Suprapubic skin (tissue), 4 donors: ENCODE measurements at regions not wholly inside any gene's neighbourhood (a gene's known extent, or its start where the extent isn't known, plus 50 kb on each side); places are given as distances from the start of the nearest gene placed in this dataset.

Experiments used
- DNase-seq, 2 donors: peaks; one replicate each; pipeline ENCODE4 v3.0.0-alpha.2; 2019; ENCODE audit warnings: low spot score in 2 of 2
- H3K27ac ChIP-seq: fragments of 200-600 bp; sonication (generic); one replicate; pipeline ENCODE4 v1.5.1; 2019
- H3K27me3 ChIP-seq: fragments of 200-600 bp; sonication (generic); one replicate; pipeline ENCODE4 v1.5.1; 2019
- H3K36me3 ChIP-seq: fragments of 200-600 bp; sonication (generic); one replicate; pipeline ENCODE4 v1.5.1; 2019
- H3K4me1 ChIP-seq: fragments of 200-600 bp; sonication (generic); one replicate; pipeline ENCODE4 v1.5.1; 2019
- H3K4me3 ChIP-seq: fragments of 200-600 bp; sonication (generic); one replicate; pipeline ENCODE4 v1.5.1; 2019; ENCODE audit warnings: mild to moderate bottlenecking
- H3K9me3 ChIP-seq: fragments of 200-600 bp; sonication (generic); one replicate; pipeline ENCODE4 v1.5.1; 2019
- CTCF ChIP-seq, 2 donors: fragments of 200-600 bp in 1 of 2; fragments of 450-650 bp in 1 of 2; sonication (generic) in 1 of 2; IDR thresholded peaks; one replicate each; pipeline ENCODE4 v1.5.1; 2016 to 2019; ENCODE audit warnings: antibody characterized with exemption in 2 of 2, mild to moderate bottlenecking in 1 of 2, moderate library complexity in 1 of 2
- EP300 ChIP-seq: sonication (generic); formaldehyde crosslinking; IDR thresholded peaks from one replicate; pipeline ENCODE4 v1.6.1; 2017; ENCODE audit warnings: antibody characterized with exemption
- POLR2A ChIP-seq, 2 donors: fragments of 450-650 bp; IDR thresholded peaks; one replicate each; pipeline ENCODE4 v1.6.1; 2017; ENCODE audit warnings: antibody characterized with exemption in 2 of 2, mild to moderate bottlenecking in 2 of 2, moderate library complexity in 2 of 2
- POLR2AphosphoS5 ChIP-seq, 3 donors: sonication (generic); formaldehyde crosslinking; IDR thresholded peaks; one replicate each; pipeline ENCODE4 v1.6.1; 2017; ENCODE audit warnings: antibody characterized with exemption in 3 of 3
- WGBS: methylation state at CpG from one replicate; pipeline ENCODE4 v1.1.5; 2018; 5-methylcytosine and 5-hydroxymethylcytosine counted together

GRCh38 chr14:45434221-45434620 lies 181.2 kb upstream of the MIS18BP1 start:
- Histone ChIP-seq H3K4me3 (no peak overlapping the region), H3K27me3 (no peaks in the 10 kb centered on the region), H3K27ac (no peak overlapping the region), H3K4me1 (no peaks in the 10 kb centered on the region), H3K9me3 (no peaks in the 10 kb centered on the region), H3K36me3 (no peaks in the 10 kb centered on the region)
- WGBS = 18% methylated on average over 1 of the region's 1 CpG
- TF ChIP-seq CTCF (IDR thresholded peaks at IDR 0.05) (no peak), EP300 (no peak), POLR2A (IDR thresholded peaks at IDR 0.05) (no peak), POLR2AphosphoS5 (IDR thresholded peaks at IDR 0.05) (no peak)
- DNase-seq = no peak

- no peaks in the 10 kb centered on the region for H3K9me3 ChIP-seq
- TF ChIP-seq POLR2A (IDR thresholded peaks at IDR 0.05) = no peak
- TF ChIP-seq POLR2AphosphoS5 (IDR thresholded peaks at IDR 0.05) = no peak
- TF ChIP-seq CTCF (IDR thresholded peaks at IDR 0.05) = peak; percentile 5 to 44
- TF ChIP-seq EP300 = no peak
- no peaks in the 10 kb centered on the region for H3K36me3 ChIP-seq
- H3K4me3 ChIP-seq = no peak overlapping the region
- no peaks in the 10 kb centered on the region for H3K4me1 ChIP-seq
- no peaks in the 10 kb centered on the region for H3K27me3 ChIP-seq
- H3K27ac ChIP-seq = no peak overlapping the region
- 0% methylated on average over 2 of the region's 2 CpGs for whole genome bisulfite sequencing
- no peak for DNase-seq
These were observed 173.8 kb upstream of the MIS18BP1 start for GRCh38 chr14:45426685-45427282.

- 83% methylated on average over 2 of the region's 2 CpGs for WGBS
These were observed 153.9 kb upstream of the MIS18BP1 start for GRCh38 chr14:45406942-45407341.

GRCh38 chr14:45400950-45401640 lies 148.1 kb upstream of the MIS18BP1 start:
- 35% methylated on average over 4 of the region's 4 CpGs for WGBS
- H3K27me3 ChIP-seq = no peaks in the 10 kb centered on the region
- H3K27ac ChIP-seq = no peak overlapping the region
- TF ChIP-seq CTCF (IDR thresholded peaks at IDR 0.05) = no peak
- no peak for TF ChIP-seq POLR2A (IDR thresholded peaks at IDR 0.05)
- no peak for TF ChIP-seq POLR2AphosphoS5 (IDR thresholded peaks at IDR 0.05)
- no peak for TF ChIP-seq EP300
- no peaks in the 10 kb centered on the region for H3K4me1 ChIP-seq
- H3K9me3 ChIP-seq = no peaks in the 10 kb centered on the region
- H3K36me3 ChIP-seq = no peaks in the 10 kb centered on the region
- no peak overlapping the region for H3K4me3 ChIP-seq
- DNase-seq = no peak

More at GRCh38 chr14:45406942-45407341, 153.9 kb upstream of the MIS18BP1 start:
- H3K27ac ChIP-seq = no peak overlapping the region
- H3K4me1 ChIP-seq = no peaks in the 10 kb centered on the region
- DNase-seq = no peak
- H3K36me3 ChIP-seq = no peaks in the 10 kb centered on the region
- no peak overlapping the region for H3K4me3 ChIP-seq
- H3K9me3 ChIP-seq = no peaks in the 10 kb centered on the region
- TF ChIP-seq CTCF (IDR thresholded peaks at IDR 0.05) (no peak), EP300 (no peak), POLR2AphosphoS5 (IDR thresholded peaks at IDR 0.05) (no peak), POLR2A (IDR thresholded peaks at IDR 0.05) (no peak)
- no peaks in the 10 kb centered on the region for H3K27me3 ChIP-seq

- no peak overlapping the region for H3K27ac ChIP-seq
- no peaks in the 10 kb centered on the region for H3K9me3 ChIP-seq
- no peaks in the 10 kb centered on the region for H3K36me3 ChIP-seq
- TF ChIP-seq POLR2A (IDR thresholded peaks at IDR 0.05) (no peak), EP300 (no peak), CTCF (IDR thresholded peaks at IDR 0.05) (no peak), POLR2AphosphoS5 (IDR thresholded peaks at IDR 0.05) (no peak)
- no peaks in the 10 kb centered on the region for H3K27me3 ChIP-seq
- H3K4me3 ChIP-seq = no peak overlapping the region
- DNase-seq = no peak
- 57% methylated on average over 1 of the region's 1 CpG for WGBS
- H3K4me1 ChIP-seq = no peaks in the 10 kb centered on the region
These were observed 147.5 kb upstream of the MIS18BP1 start for GRCh38 chr14:45400509-45400908.
